Mucosa of rectum (tissue), 2 donors: ENCODE measurements at regions not wholly inside any gene's neighbourhood (a gene's known extent, or its start where the extent isn't known, plus 50 kb on each side); places are given as distances from the start of the nearest gene placed in this dataset.

ENCODE experiments used
- H3K27ac ChIP-seq, 2 donors: one replicate each; pipeline ENCODE4 v1.7.0; 2013; ENCODE audit warnings: inconsistent platforms in 2 of 2, low read depth in 2 of 2, low read length in 2 of 2
- H3K27me3 ChIP-seq, 2 donors: one replicate each; pipeline ENCODE4 v1.7.0; 2013; ENCODE audit warnings: low read length in 2 of 2; ENCODE audit not compliant: control insufficient read depth in 2 of 2, insufficient read depth in 2 of 2
- H3K36me3 ChIP-seq, 2 donors: one replicate each; pipeline ENCODE4 v1.7.0; 2013; ENCODE audit warnings: low read length in 2 of 2; ENCODE audit not compliant: control insufficient read depth in 2 of 2, insufficient read depth in 2 of 2
- H3K4me1 ChIP-seq, 2 donors: one replicate each; pipeline ENCODE4 v1.7.0; 2013; ENCODE audit warnings: low read length in 2 of 2, mild to moderate bottlenecking in 1 of 2; ENCODE audit not compliant: control insufficient read depth in 2 of 2, insufficient read depth in 2 of 2
- H3K4me3 ChIP-seq, 2 donors: one replicate each; pipeline ENCODE4 v1.7.0; 2013; ENCODE audit warnings: low read length in 2 of 2
- H3K9ac ChIP-seq, 2 donors: one replicate each; pipeline ENCODE4 v1.7.0; 2013; ENCODE audit warnings: low read length in 2 of 2, low read depth in 1 of 2, mild to moderate bottlenecking in 1 of 2
- H3K9me3 ChIP-seq, 2 donors: one replicate each; pipeline ENCODE4 v1.7.0; 2013; ENCODE audit warnings: low read length in 2 of 2; ENCODE audit not compliant: control insufficient read depth in 2 of 2
- donor health status: healthy.
- donor health status: Normal muscosa, but diverticular disease.

DNA sequence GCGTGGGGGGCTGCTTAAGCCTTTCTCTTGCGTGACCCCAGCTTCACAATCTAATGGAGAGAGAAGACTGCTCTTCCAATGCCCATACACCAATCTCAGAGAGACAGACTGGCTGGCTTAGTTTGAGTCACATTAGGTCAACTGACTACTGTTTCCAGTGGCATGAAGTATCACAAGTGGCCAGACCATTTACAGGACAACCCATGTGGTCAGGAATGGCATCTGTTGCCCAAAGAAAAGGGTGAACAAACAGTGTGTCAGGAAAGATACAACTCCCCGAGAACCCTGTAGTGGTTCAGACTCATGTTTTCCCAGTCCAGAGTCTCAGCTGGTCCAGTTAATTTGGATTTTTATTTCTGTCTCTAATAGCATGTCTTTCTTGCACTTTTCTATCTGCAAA, 177.4 kb upstream of the IL12B start:
- no peaks in the 10 kb centered on the region for H3K4me1 ChIP-seq
- H3K9me3 ChIP-seq = no peaks in the 10 kb centered on the region
- H3K36me3 ChIP-seq = no peaks in the 10 kb centered on the region
- H3K4me3 ChIP-seq = no peak overlapping the region
- H3K27me3 ChIP-seq = no peaks in the 10 kb centered on the region
- H3K9ac ChIP-seq = no peak overlapping the region
- no peak overlapping the region for H3K27ac ChIP-seq

DNA sequence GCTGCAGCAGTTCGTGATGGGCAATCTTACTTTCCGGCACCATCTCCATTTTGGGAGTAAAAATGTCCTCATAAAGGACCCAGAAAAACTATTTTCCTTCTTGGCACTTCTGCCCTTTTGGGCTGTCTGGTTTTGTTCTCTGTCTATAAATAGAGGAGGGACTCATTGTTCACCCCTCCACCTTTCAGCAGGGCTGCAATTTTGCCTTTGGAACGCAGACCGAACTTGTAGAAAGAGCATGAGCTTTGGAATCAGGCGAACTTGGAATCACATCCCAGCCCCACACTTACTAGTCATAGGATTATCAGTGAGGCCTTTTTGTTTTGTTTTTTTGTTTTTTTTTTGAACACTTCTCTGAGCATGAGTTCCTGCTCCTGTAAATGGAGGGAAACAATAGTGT, 178.1 kb upstream of the IL12B start:
- Histone ChIP-seq H3K9ac (no peak overlapping the region), H3K36me3 (no peaks in the 10 kb centered on the region), H3K27me3 (no peaks in the 10 kb centered on the region), H3K27ac (no peak overlapping the region), H3K9me3 (no peaks in the 10 kb centered on the region), H3K4me1 (no peaks in the 10 kb centered on the region), H3K4me3 (no peak overlapping the region)

DNA sequence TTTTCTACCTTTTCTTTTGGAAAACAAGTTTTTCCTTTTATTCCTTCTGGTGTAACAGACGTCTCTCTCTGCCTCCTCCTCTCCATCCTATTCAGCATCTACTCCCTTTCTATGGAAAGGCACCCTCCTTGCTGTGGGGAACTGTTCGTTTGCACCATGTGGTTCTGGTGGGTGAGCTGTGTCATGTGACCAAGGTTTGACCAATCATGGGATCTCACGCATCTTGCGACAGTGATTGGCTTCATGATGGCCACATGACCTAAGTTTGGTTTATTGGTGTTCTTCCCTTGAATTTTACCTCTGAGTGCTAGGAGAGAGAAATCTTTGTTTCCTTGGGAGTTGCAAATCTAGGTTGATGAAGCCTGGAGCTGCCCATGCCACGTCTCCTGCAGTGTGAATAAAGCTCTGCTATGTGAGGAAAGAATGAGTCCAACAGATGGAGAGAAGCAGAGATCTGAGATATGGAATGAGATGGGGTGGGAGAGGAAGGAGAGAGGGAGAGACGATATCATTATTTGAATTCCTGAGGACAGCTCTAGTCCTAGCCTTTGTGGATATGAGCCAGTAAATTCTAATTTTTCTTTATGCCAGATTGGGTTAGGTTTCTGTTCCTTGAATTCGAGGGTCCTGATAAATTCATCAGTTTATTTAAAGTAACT, 178.8 kb upstream of the IL12B start:
- no peaks in the 10 kb centered on the region for H3K36me3 ChIP-seq
- no peaks in the 10 kb centered on the region for H3K4me1 ChIP-seq
- no peak overlapping the region for H3K9ac ChIP-seq
- no peak overlapping the region for H3K4me3 ChIP-seq
- no peaks in the 10 kb centered on the region for H3K27me3 ChIP-seq
- H3K27ac ChIP-seq = no peak overlapping the region
- no peaks in the 10 kb centered on the region for H3K9me3 ChIP-seq

DNA sequence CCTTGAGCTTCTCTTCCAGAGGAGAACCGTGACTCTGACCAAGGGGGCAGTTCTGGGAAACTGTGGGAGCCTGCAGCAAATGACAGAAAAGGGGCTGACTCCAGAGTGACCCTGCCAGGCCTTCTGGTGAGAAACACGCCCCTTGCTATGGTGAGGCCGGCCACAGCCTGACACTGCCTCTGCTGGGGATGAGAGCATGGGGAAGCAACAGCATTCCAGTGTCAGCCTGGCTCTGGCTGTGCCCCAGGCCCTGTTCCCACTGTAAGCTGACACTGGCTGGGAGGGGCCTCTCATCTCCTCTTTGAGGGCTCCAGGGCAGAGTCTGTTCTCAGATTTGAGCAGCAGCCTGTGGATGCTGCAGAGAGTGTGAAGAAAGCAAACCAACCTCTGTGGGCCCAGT, 180.0 kb upstream of the IL12B start:
- no peaks in the 10 kb centered on the region for H3K4me1 ChIP-seq
- H3K36me3 ChIP-seq = no peaks in the 10 kb centered on the region
- H3K27ac ChIP-seq = no peak overlapping the region
- H3K9ac ChIP-seq = no peak overlapping the region
- peaks cover 0 to 4% of the 10 kb centered on the region in 2 donors for H3K27me3 ChIP-seq
- H3K4me3 ChIP-seq = no peak overlapping the region
- H3K9me3 ChIP-seq = no peaks in the 10 kb centered on the region

DNA sequence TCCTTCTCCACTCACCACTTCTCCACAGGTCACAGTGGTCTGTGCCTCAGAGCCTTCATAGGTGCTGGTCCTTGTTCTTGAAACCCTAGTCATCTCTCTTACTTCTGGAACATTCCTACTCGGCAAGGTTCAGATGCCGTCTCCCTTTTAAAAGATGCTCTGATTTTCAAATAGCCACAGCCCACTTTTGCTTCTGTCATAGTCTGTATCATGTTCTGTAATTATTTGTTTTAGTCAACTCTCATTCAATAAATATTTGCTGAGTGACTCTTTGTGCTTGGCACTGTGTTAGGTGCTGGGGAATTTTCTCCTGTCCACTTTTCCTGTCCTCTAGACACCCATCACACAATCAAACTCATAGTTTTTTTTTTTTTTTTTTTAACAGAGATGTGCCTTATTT, 181.3 kb upstream of the IL12B start:
- H3K27ac ChIP-seq = no peak overlapping the region
- H3K4me1 ChIP-seq = no peaks in the 10 kb centered on the region
- no peaks in the 10 kb centered on the region for H3K9me3 ChIP-seq
- no peak overlapping the region for H3K4me3 ChIP-seq
- no peak overlapping the region for H3K9ac ChIP-seq
- H3K27me3 ChIP-seq = peaks cover 0 to 4% of the 10 kb centered on the region in 2 donors
- no peaks in the 10 kb centered on the region for H3K36me3 ChIP-seq

DNA sequence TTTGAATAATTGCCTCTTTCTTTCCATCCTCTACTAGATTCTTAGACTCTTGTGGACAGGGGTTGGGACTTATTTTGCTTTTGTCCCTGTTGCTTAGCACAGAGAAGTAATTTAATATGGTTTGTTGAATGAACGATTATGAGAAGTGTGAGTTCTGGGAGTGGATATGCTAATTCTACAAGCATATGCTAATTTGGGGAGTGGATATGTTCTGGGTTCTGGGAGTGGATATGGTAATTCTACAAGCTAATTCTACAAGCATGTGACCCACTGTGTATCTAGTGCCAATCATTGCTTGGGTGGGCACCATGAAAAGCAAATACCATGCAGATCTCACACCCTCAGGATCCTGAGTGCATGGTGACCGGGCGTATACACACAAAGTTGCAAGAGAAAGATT, 181.8 kb upstream of the IL12B start:
- Histone ChIP-seq H3K36me3 (no peaks in the 10 kb centered on the region), H3K9me3 (no peaks in the 10 kb centered on the region), H3K4me3 (no peak overlapping the region), H3K9ac (no peak overlapping the region), H3K27me3 (peaks cover 0 to 4% of the 10 kb centered on the region in 2 donors), H3K4me1 (no peaks in the 10 kb centered on the region), H3K27ac (no peak overlapping the region)

DNA sequence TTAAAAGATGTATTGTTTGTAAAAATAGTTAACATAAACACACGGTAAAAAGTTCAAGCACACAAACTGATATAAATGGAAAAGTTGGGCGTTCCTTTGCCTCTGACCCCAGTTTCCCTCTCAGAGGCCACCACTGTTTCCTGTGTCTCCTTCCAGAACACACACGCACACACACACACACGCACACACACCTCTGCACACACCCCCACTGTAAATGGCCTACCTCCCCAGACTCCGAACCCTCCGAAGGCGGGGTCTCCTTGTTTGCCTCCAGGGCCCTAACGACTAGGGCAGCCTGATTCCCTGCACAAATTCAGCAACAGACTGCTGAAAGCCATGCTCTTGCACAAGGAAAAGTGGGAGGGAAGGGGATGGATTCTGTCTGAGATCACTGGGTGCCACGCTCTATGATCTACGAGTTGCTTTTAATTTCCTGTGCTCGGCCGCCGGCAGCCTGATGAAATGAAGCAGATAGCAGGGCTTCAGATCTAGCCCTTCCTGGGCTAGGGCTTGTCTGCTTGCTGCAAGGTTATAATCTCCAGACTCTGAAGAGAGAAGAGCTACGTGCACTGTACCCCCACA, 184.0 kb upstream of the IL12B start:
- Histone ChIP-seq H3K27me3 (peaks cover 0 to 4% of the 10 kb centered on the region in 2 donors), H3K9ac (no peak overlapping the region), H3K4me1 (no peaks in the 10 kb centered on the region), H3K9me3 (no peaks in the 10 kb centered on the region), H3K36me3 (no peaks in the 10 kb centered on the region), H3K27ac (no peak overlapping the region), H3K4me3 (no peak overlapping the region)

DNA sequence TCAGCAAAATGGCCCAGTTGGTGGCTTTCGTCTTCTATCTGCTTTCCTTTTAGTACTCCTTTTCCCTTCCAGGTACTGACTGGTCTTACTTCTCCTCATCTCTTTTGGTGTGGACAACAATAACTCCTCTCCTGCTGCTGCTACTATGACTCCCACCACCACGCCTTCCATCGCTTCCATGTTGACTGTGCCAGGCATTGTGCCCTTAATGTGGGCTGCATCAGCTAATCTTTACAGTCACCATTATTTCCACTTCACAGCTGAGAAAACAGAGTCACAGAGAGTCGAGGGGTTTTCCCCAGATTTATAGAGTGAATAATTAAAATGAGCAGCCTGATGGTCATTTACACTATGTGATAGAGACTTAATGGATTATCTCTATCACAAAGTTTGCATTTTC, 184.9 kb upstream of the IL12B start:
- Histone ChIP-seq H3K9ac (no peak overlapping the region), H3K4me3 (no peak overlapping the region), H3K36me3 (no peaks in the 10 kb centered on the region), H3K9me3 (no peaks in the 10 kb centered on the region), H3K27me3 (peaks cover 0 to 4% of the 10 kb centered on the region in 2 donors), H3K4me1 (no peaks in the 10 kb centered on the region), H3K27ac (no peak overlapping the region)

DNA sequence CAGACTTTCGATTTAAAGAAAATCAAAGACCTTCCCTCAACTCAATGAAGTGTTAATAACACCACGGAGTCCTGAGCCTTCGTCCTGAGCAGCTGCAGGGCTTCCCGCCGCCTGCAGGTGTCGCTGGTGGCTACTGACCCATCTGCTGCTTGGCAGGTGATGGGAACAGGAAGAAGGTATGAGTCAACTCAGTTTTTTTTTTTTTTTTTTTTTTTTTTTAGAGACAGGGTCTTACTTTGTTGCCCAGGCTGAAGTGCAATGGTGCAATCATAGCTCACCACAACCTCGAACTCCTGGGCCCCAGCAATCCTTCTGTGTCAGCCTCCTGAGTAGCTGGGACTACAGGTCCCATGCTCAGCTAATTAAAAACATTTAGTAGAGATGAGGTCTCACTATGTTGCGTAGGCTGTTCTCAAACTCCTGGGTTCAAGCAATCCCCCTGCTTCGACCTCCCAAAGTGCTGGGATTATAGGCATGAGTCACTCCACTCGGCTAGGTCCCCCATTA, 185.7 kb upstream of the IL12B start:
- no peak overlapping the region for H3K27ac ChIP-seq
- H3K4me1 ChIP-seq = no peaks in the 10 kb centered on the region
- no peak overlapping the region for H3K4me3 ChIP-seq
- H3K27me3 ChIP-seq = peaks cover 0 to 4% of the 10 kb centered on the region in 2 donors
- H3K36me3 ChIP-seq = no peaks in the 10 kb centered on the region
- H3K9me3 ChIP-seq = no peaks in the 10 kb centered on the region
- H3K9ac ChIP-seq = no peak overlapping the region

DNA sequence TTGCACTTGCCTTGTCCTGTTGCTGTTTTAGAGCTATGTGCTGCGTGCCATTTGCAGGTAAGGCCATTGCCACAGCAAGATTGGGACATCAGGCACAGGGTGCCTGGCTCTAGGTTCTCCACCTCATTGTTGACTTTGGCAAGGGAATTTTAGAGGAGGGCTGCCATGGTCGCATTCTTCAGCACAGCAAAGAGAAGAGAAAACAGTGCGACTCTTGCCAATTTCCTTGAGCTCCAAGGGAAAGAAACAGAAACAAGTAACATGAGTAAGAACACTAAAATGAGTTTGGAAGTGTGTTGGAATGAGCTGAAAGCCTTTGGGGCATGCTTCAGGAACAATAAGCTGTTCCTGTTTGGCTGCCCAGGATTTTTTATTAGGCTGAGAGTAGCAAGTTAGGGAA, 188.1 kb upstream of the IL12B start:
- no peaks in the 10 kb centered on the region for H3K4me1 ChIP-seq
- H3K27ac ChIP-seq = no peak overlapping the region
- H3K9me3 ChIP-seq = no peaks in the 10 kb centered on the region
- no peak overlapping the region for H3K9ac ChIP-seq
- H3K4me3 ChIP-seq = no peak overlapping the region
- H3K27me3 ChIP-seq = peaks cover 0 to 4% of the 10 kb centered on the region in 2 donors
- no peaks in the 10 kb centered on the region for H3K36me3 ChIP-seq
